ENCODE measurements at regions not wholly inside any gene's neighbourhood (a gene's known extent, or its start where the extent isn't known, plus 50 kb on each side); places are given as distances from the start of the nearest gene placed in this dataset.

GRCh38 chr10:3554121-3554522 is 230.9 kb downstream of the KLF6 start:
- FAIRE-seq (no peak), DNase-seq (ENCODE audit: insufficient read length, low spot score) (no peak)

- FAIRE-seq (no peak), DNase-seq (ENCODE audit: insufficient read length, low spot score) (no peak)
These were observed 232.7 kb downstream of the KLF6 start for GRCh38 chr10:3552281-3552680.

GRCh38 chr10:3551761-3552160 is 233.2 kb downstream of the KLF6 start:
- DNase-seq (ENCODE audit: insufficient read length, low spot score) = no peak
- FAIRE-seq = no peak

- FAIRE-seq = no peak
These were observed 235.9 kb downstream of the KLF6 start for GRCh38 chr10:3549118-3549517.

GRCh38 chr10:3548702-3549101 is 236.3 kb downstream of the KLF6 start:
- DNase-seq (ENCODE audit: insufficient read length, low spot score) (no peak), FAIRE-seq (no peak)

More at GRCh38 chr10:3549118-3549517, 235.9 kb downstream of the KLF6 start:
- DNase-seq (ENCODE audit: insufficient read length, low spot score) = no peak

GRCh38 chr10:3548076-3548475 is 236.9 kb downstream of the KLF6 start:
- no peak for DNase-seq (ENCODE audit: insufficient read length, low spot score)
- no peak for FAIRE-seq

GRCh38 chr10:3544561-3544960 is 240.4 kb downstream of the KLF6 start:
- FAIRE-seq = no peak
- DNase-seq (ENCODE audit: insufficient read length, low spot score) = no peak

GRCh38 chr10:3542185-3542611 is 242.8 kb downstream of the KLF6 start:
- no peak for FAIRE-seq
- DNase-seq (ENCODE audit: insufficient read length, low spot score) = peak; percentile 10

- FAIRE-seq (no peak), DNase-seq (ENCODE audit: insufficient read length, low spot score) (no peak)
These were observed 245.2 kb downstream of the KLF6 start for GRCh38 chr10:3539696-3540383.

- FAIRE-seq (peak; percentile 55), DNase-seq (ENCODE audit: insufficient read length, low spot score) (peak; percentile 57)
These were observed 246.1 kb downstream of the KLF6 start for GRCh38 chr10:3538656-3539531.

GRCh38 chr10:3538291-3538655 is 246.7 kb downstream of the KLF6 start:
- no peak for FAIRE-seq
- no peak for DNase-seq (ENCODE audit: insufficient read length, low spot score)

- DNase-seq (ENCODE audit: insufficient read length, low spot score) = no peak
- no peak for FAIRE-seq
These were observed 247.5 kb downstream of the KLF6 start for GRCh38 chr10:3537518-3537917.

- FAIRE-seq = no peak
- no peak for DNase-seq (ENCODE audit: insufficient read length, low spot score)
These were observed 250.0 kb downstream of the KLF6 start for GRCh38 chr10:3535001-3535400.

- DNase-seq (ENCODE audit: insufficient read length, low spot score) (no peak), FAIRE-seq (no peak)
These were observed 250.6 kb downstream of the KLF6 start for GRCh38 chr10:3534433-3534832.

- FAIRE-seq = no peak
- no peak for DNase-seq (ENCODE audit: insufficient read length, low spot score)
These were observed 251.7 kb downstream of the KLF6 start for GRCh38 chr10:3533296-3533695.

GRCh38 chr10:3532644-3533043 is 252.4 kb downstream of the KLF6 start:
- no peak for DNase-seq (ENCODE audit: insufficient read length, low spot score)

GRCh38 chr10:3531670-3532069 is 253.3 kb downstream of the KLF6 start:
- FAIRE-seq (peak; percentile 83), DNase-seq (ENCODE audit: insufficient read length, low spot score) (no peak)

More at GRCh38 chr10:3532644-3533043, 252.4 kb downstream of the KLF6 start:
- FAIRE-seq = no peak

- DNase-seq (ENCODE audit: insufficient read length, low spot score) = no peak
- no peak for FAIRE-seq
These were observed 254.0 kb downstream of the KLF6 start for GRCh38 chr10:3530783-3531645.

- DNase-seq (ENCODE audit: insufficient read length, low spot score) (no peak), FAIRE-seq (peak; percentile 20)
These were observed 254.7 kb downstream of the KLF6 start for GRCh38 chr10:3530346-3530745.

- no peak for FAIRE-seq
These were observed 255.3 kb downstream of the KLF6 start for GRCh38 chr10:3529691-3530090.

GRCh38 chr10:3528823-3529403 is 256.1 kb downstream of the KLF6 start:
- FAIRE-seq = no peak
- no peak for DNase-seq (ENCODE audit: insufficient read length, low spot score)

More at GRCh38 chr10:3529691-3530090, 255.3 kb downstream of the KLF6 start:
- DNase-seq (ENCODE audit: insufficient read length, low spot score) = no peak
